ENCODE measurements at regions not wholly inside any gene's neighbourhood (a gene's known extent, or its start where the extent isn't known, plus 50 kb on each side); places are given as distances from the start of the nearest gene placed in this dataset.

- no peak for TF ChIP-seq PRDM15 (CRISPR knock-in tag; IDR thresholded peaks at IDR 0.05)
- no peak for TF ChIP-seq ZNF710 (CRISPR knock-in tag; IDR thresholded peaks at IDR 0.05; ENCODE audit: borderline replicate concordance)
- no peak for TF ChIP-seq ZNF660 (CRISPR knock-in tag; IDR thresholded peaks at IDR 0.05; ENCODE audit: borderline replicate concordance, low read depth)
- no peak for TF ChIP-seq ATF1 (CRISPR knock-in tag; IDR thresholded peaks at IDR 0.05)
- no peak for TF ChIP-seq HIC2 (CRISPR knock-in tag; IDR thresholded peaks at IDR 0.05; ENCODE audit: low read depth)
These were observed 569.1 kb downstream of the TBC1D4 start (continued) for GRCh38 chr13:74912898-74913297.

- no peak overlapping the region for H3K4me3 ChIP-seq (replicated peaks in 1 of 3; ENCODE audit: insufficient read depth in 1 of 3, low read depth in 2 of 3, low read length in 3 of 3)
- ATAC-seq (no peak), DNase-seq (ENCODE audit: low spot score) (no peak), FAIRE-seq (no peak)
- no peak overlapping the region for H2AFZ ChIP-seq (ENCODE audit: low read length)
- H3K4me1 ChIP-seq (ENCODE audit: insufficient read depth, low read length): no peaks in the 10 kb centered on the region
- no peaks in the 10 kb centered on the region for H4K20me1 ChIP-seq (ENCODE audit: insufficient read depth, low read length)
- no peaks in the 10 kb centered on the region for H3K36me3 ChIP-seq (replicated peaks in 1 of 2; ENCODE audit: control insufficient read depth in 1 of 2, insufficient read depth in 2 of 2, low read length in 2 of 2)
- H3K27me3 ChIP-seq (ENCODE audit: control insufficient read depth in 1 of 2, insufficient read depth in 2 of 2, low read length in 2 of 2): no peaks in the 10 kb centered on the region
- no peaks in the 10 kb centered on the region for H3K9me3 ChIP-seq (ENCODE audit: low read length)
- H3K4me2 ChIP-seq (ENCODE audit: low read depth, low read length): no peak overlapping the region
- BruUV-seq (replicated peaks): no TSS peak
- no peaks in the 10 kb centered on the region for H3K79me2 ChIP-seq (ENCODE audit: insufficient read depth, low read length)
- WGBS (ENCODE audit: low lambda C conversion rate): 30% methylated on average over 5 of the region's 5 CpGs
- POLR2A ChIA-PET: no interaction called here
- no peak overlapping the region for H3K9ac ChIP-seq (ENCODE audit: insufficient read depth, low read depth, low read length)
- intact Hi-C loops (cut with micrococcal nuclease; ENCODE audit: unreplicated experiment) (no loop called here), in situ Hi-C loops (cut with HindIII; ENCODE audit: extremely low pct_ligation_motif_present, low pct_unique_long_range_greater_than_20kb) (no loop called here)
- CTCF ChIA-PET (ENCODE audit: low intra/inter-chr PET ratio, low total read pairs): no interaction called here
- H3K27ac ChIP-seq (ENCODE audit: extremely low read length, insufficient read depth, low read length): no peak overlapping the region
- TF ChIP-seq MYC (CRISPR knock-in tag; IDR thresholded peaks at IDR 0.05; ENCODE audit: borderline replicate concordance) (no peak), SNAPC5 (CRISPR knock-in tag; IDR thresholded peaks at IDR 0.05; ENCODE audit: borderline replicate concordance) (no peak), ZBTB49 (CRISPR knock-in tag; IDR thresholded peaks at IDR 0.05; ENCODE audit: borderline replicate concordance) (no peak)
These were observed 571.6 kb downstream of the TBC1D4 start for GRCh38 chr13:74910415-74910814.
